HG02970 (cell line): ENCODE measurements at regions not wholly inside any gene's neighbourhood (a gene's known extent, or its start where the extent isn't known, plus 50 kb on each side); places are given as distances from the start of the nearest gene placed in this dataset.
"Not testable (repeated sequence)": the region's sequence is repeated elsewhere in the genome, so short reads cannot be mapped to it uniquely, and the experiment has no call there.

Source experiments
- ATAC-seq: cut with Tn5 transposase; IDR thresholded peaks from one replicate; pipeline ENCODE4 v1.9.1; 2021; ENCODE audit warnings: mild to moderate bottlenecking, moderate library complexity, moderate number of reproducible peaks; ENCODE audit not compliant: unreplicated experiment, low FRiP score

DNA sequence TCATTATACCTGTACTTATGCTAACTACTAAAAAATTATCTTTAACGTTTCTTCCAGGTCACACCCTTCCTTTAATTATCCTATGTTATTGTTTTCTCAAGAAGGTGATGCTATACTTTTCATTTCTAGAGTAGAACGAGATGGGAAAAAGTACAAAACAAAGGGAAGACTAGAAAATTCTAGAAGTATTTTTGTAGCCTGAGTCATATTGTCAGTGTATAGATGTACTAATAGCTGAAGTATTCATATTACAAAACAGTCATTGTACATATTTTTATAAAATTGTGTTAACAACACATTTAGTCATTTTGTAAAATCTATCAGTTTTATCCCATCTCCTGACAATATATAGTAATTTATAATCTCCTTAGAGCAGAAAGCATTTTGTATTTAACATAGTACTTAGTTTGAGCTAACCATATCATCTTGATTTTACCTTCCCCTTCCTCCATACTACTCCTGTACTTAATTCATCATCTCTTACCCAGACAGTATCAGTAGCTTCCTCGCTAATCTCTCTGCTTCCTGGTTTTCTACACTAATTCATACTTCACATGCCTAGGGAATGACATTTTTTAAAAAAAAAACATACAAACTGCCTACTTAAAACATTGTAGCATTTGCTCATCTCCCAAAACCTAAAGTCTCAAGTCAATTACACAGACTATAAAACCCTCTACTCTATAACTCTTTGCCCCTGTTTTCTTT is 920.9 kb downstream of the RPS29 start:
- ATAC-seq: no peak

GRCh38 chr14:48643241-48643640 is 942.9 kb downstream of the RPS29 start:
- ATAC-seq: no peak

- no peak for ATAC-seq
Measured at GRCh38 chr14:48628870-48629269, 953.5 kb upstream of the MDGA2 start.

- ATAC-seq: no peak
Measured at GRCh38 chr14:48622980-48623379, 947.6 kb upstream of the MDGA2 start.

- no peak for ATAC-seq
Measured at GRCh38 chr14:48618057-48618456, 942.7 kb upstream of the MDGA2 start.

DNA sequence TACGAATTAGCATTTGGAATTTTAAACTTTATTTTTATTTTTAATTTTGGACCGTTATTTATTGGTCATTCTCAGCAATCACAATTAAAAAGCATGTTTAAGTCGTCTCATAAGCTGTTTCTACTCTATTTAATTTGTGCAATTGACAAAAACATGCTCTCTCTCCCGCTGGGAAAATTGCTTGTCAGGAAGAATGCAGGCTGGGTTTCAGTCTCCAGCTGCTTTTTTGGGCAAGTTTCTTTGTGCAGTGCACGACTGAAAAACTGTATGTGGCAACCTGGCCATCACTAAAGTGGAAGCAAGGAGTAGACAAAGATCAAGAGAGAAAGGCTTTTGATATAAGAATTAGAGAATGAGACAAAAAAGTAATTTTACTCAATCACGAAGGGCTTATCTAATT is 941.5 kb upstream of the MDGA2 start:
- ATAC-seq: no peak

- ATAC-seq: no peak
Measured at GRCh38 chr14:48615618-48616017, 940.2 kb upstream of the MDGA2 start.

- ATAC-seq: no peak
Measured at GRCh38 chr14:48614003-48614402, 938.6 kb upstream of the MDGA2 start.

DNA sequence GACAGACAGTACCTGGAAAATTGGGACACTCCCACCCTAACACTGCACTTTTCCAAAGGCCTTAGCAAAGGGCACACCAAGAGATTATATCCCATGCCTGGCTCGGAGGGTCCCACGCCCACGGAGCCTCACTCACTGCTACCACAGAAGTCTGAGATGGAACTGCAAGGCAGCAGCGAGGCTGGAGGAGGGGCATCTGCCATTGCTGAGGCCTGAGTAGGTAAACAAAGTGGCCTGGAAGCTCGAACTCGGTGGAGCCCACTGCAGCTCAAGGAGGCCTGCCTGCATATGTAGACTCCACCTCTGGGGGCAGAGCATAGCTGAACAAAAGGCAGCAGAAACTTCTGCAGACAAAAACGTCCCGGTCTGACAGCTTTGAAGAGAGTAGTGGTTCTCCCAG is 931.6 kb upstream of the MDGA2 start:
- ATAC-seq: not testable (repeated sequence)

GRCh38 chr14:48598458-48598857 is 923.1 kb upstream of the MDGA2 start:
- ATAC-seq: no peak

DNA sequence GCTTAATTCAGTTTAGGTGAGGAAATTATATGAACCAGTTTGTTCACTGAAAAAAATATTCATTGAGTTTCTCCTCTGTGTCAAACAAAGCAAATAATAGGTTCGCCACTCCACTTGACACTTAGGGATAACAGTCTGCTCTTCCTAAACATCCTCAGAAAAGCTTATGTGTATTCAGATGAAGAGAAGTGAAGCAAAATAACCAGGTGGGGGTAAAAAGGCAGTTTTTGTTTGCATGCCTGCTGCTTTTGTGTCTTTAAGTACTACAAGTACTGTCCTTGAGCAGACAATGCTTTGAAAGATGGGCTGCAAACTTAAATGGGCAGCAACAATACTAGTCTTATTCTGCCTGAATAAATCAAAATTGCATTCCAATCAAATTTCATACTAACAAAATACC is 910.7 kb upstream of the MDGA2 start:
- ATAC-seq: no peak

- ATAC-seq: no peak
Measured at GRCh38 chr14:48584031-48584430, 908.6 kb upstream of the MDGA2 start.

DNA sequence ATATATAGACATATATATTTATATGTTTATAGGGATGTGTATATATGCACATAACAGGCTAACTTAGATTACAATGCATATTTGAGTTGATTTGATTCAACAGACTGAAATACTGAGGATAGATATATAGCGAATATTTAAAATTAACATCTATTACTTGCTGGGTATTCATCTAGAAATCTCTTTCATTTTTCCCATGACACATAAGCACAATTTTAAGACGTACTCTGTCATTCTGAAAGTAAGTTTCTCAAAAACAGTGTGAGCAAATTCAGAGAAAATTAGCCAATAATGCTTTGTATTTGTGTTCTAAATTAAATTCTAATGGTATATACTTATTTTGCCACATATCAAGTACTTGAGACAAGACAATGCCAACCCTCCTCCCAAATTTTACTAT is 907.5 kb upstream of the MDGA2 start:
- no peak for ATAC-seq

DNA sequence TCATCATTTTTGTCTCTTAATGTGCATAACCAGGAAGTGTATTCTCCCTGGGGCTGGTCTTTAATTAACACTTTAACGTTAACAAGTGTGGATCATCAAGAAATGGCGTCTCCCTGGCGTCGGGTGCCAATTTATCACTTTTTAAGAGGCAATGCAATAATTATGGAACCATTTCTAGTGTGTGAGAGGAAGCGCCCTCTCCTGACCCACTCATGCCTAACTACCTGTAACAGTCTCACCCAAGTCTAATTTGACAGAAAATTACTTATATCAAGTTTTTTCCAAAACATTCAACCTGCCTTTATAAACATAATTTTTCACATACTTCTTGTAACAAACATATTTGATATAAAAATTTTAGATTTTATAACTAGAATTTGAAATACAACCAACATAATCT is 905.3 kb upstream of the MDGA2 start:
- no peak for ATAC-seq

DNA sequence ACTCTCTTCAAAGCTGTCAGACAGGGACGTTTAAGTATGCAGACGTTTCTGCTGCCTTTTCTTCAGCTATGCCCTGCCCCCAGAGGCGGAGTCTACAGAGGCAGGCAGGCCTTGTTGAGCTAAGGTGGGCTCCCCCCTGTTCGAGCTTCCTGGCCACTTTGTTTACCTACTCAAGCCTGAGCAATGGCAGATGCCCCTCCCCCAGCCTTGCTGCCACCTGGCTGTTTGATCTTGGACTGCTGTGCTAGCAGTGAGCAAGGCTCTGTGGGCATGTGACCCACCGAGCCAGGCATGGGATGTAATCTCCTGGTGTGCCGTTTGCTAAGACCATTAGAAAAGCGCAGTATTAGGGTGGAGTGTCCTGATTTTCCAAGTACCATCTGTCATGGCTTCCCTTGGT is 900.4 kb upstream of the MDGA2 start:
- no peak for ATAC-seq

- ATAC-seq: no peak
Measured at GRCh38 chr14:48568688-48569087, 893.3 kb upstream of the MDGA2 start.

GRCh38 chr14:48568252-48568651 is 892.8 kb upstream of the MDGA2 start:
- ATAC-seq: no peak

GRCh38 chr14:48563489-48563888 is 888.1 kb upstream of the MDGA2 start:
- ATAC-seq: no peak

- not testable (repeated sequence) for ATAC-seq
Measured at GRCh38 chr14:48561438-48561837, 886.0 kb upstream of the MDGA2 start.

DNA sequence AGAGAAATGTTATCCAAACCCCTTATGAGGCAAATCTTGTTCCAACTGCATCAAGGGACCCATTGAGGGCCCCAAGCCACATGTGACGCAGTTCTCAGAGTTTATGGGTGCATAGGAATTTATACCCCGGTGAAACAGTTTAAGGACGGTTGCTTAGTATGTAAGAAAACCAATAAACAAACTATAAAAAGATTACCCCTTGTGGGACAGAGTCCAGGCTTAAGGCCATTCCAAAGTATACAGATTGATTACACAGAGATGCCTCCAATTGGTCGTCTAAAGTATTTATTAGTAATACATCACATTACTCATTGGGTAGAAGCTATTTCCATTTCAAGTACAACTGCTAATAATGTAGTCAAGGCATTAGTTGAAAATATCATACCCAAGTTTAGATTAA is 885.0 kb upstream of the MDGA2 start:
- ATAC-seq: no peak

DNA sequence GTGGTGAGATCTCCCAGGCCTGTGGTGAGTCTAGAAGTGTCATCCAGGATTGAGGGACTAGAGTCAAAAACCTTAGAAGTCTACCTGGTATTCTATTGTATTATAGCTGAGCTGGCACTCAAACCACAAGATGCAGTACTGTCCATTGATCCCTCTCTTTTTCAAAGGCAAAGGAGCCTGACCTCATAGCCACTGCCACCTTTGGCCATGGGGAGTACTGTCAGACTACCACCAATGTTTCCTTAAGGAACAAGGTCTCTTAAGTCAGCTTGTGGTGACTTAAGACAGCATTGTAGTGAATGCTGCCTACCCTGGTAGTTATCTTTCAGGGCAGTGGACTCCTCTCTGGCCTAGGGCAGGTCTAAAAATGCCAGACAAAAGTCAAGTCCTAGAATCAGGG is 878.0 kb upstream of the MDGA2 start:
- ATAC-seq: no peak

DNA sequence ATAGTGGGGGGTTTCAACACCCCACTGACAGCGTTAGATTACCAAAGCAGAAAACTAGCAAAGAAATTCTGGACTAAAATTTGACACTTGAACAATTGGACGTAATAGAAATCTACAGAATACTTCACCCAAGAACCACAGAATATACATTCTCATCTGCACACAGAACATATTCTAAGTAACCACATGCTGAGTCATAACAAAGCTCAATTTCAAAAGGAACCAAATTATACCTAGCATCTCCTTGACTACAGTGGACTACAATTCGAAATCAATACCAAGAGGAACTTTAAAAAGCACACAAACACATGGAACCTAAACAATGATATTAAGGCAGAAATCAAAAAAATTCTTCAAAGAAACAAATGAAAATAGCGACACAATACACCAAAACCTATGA is 871.6 kb upstream of the MDGA2 start:
- no peak for ATAC-seq

GRCh38 chr14:48537600-48537999 is 862.2 kb upstream of the MDGA2 start:
- ATAC-seq: no peak
